HG03521 (cell line): ENCODE measurements at regions not wholly inside any gene's neighbourhood (a gene's known extent, or its start where the extent isn't known, plus 50 kb on each side); places are given as distances from the start of the nearest gene placed in this dataset.

Experiments used
- ATAC-seq: cut with Tn5 transposase; IDR thresholded peaks from one replicate; pipeline ENCODE4 v1.9.1; 2021; ENCODE audit warnings: mild to moderate bottlenecking, moderate library complexity; ENCODE audit not compliant: unreplicated experiment

DNA sequence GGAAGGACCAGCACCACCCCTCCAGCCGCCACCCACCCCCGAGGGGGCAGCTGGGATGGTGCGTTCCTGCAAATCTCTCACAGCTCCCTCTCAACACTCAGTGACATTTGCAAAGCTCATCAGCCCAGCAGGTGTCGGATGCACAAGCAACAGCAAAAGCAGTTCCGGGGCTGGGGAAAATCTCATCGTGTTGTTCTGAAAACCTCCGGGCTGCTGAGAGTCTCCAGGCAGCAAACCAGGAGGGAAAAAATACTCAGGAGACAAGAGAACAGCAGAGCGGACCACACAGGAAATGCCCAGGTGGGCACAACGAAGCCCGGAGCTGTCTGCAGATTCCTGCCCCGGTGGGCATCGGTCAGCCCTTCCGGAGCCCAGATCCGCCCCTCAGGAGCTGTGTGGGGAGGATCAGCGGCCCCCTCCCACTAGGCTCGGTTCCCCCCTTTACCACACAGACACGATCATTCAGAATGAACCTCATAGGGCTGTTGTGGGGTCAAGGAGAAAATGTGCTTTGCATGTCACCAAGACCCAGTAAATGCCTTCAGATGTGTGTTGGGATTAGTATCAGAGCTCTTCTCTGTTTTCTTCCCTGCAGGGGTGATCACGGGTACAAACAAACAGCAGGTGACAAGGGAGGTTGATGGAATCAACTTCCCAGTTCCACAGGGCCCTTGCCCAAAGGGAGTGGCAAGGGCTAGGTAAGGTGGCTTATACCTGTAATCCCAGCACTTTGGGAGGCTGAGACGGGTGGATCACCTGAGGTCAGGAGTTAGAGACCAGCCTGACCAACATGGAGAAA, 127.0 kb upstream of the TIAM1 start:
- ATAC-seq, result no peak

GRCh38 chr21:31460980-31461379, 116.9 kb upstream of the TIAM1 start:
- ATAC-seq, result no peak

DNA sequence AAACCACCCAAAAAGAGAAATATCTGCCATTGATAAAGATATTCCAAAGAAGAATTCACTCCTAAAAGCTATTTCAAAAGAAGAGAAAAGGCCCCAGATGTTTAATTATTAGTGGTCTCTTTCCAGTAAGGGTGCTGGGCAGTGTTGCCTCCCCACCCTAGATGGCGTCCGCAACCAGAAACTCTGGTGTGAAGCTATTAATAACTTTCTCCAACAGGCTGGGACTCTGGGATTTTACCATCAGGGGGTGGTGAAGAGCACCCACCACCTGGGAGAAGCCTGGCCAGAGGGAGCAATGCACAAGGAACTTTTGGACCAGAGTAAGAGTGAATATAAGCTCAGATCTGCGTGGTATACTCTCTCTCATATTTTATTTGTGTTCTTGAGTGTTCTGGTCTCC, 115.4 kb upstream of the TIAM1 start:
- no peak for ATAC-seq

- ATAC-seq, result no peak
These were observed 113.6 kb upstream of the TIAM1 start for GRCh38 chr21:31457675-31458074.

DNA sequence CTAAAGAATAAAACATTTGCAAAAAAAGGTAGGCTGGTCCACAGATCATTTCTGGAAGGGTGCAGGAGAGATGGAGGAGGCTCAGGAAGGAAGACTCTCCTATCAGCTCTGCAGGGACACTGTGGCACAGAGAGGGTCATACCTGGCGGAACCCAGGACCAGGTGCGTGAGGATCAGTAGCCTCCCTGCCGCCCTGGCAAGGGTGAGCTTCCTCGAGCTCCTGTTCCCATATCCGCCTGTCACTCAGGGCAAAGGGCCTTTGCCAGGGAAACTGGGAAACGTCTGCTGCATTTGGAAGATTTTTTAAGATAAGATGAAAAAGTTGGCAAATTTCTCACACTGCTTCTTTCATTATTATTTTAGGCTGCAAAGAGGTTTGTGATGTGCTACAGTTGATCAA, 112.1 kb upstream of the TIAM1 start:
- no peak for ATAC-seq

DNA sequence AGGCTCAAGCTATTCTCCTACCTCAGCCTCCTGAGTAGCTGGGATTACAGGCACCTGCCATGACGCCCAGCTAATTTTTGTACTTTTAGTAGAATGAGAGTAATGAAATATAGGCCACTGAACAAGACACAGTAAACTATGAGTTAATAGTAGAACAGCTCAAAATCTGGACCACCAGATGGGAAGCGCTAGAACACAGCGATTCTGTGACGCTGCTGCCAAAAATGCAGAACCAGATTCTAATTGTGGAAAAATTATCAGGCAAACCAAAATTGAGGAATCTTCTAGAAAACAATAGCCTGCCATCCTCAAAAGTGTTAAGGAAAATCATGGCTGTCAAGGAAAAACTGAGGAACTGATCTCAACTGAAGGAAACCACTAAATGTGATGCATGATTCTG, 111.4 kb upstream of the TIAM1 start:
- no peak for ATAC-seq

GRCh38 chr21:31450980-31451379, 106.9 kb upstream of the TIAM1 start:
- ATAC-seq, result no peak

GRCh38 chr21:31449921-31450535, 106.0 kb upstream of the TIAM1 start:
- ATAC-seq, result no peak

DNA sequence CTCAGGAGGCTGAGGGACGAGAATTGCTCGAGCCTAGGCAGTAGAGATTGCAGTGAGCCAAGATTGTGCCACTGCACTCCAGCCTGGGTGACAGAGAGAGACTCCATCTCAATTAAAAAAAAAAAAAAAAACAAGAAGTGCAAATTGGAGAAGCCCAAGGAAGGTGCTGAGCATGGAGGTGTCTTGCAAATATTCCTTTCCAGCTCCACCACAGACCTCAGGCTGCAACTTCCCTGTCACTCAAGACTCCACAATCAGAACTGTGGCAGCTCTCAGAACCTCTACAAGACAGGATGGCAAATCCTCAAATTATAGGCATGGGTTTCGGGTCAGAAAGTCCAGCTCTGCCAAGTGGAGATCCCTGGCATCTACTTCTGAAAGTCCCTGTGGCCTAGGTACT, 104.4 kb upstream of the TIAM1 start:
- ATAC-seq, result no peak

DNA sequence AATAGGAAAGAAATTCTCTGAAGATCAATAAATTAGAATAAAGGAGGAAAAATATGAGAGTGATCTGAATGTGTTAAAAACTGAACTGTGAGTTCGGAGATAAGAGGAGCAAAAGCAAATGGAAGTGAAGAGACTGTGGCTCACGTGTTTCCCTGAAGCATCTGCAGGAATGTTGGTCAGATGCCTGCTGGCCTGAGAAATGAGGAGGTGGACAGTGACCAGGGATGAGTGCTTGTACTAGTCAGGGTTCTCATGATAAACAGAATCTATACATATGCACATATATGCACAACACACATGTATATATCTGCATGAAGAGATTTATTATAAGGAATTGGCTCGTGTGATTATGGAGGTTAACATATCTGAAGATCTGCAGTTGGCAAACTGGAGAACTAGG, 103.4 kb upstream of the TIAM1 start:
- no peak for ATAC-seq

- ATAC-seq, result no peak
These were observed 102.3 kb upstream of the TIAM1 start for GRCh38 chr21:31446226-31446855.

- ATAC-seq, result no peak
These were observed 101.1 kb upstream of the TIAM1 start for GRCh38 chr21:31445137-31445536.

- no peak for ATAC-seq
These were observed 99.9 kb upstream of the TIAM1 start for GRCh38 chr21:31443736-31444521.

DNA sequence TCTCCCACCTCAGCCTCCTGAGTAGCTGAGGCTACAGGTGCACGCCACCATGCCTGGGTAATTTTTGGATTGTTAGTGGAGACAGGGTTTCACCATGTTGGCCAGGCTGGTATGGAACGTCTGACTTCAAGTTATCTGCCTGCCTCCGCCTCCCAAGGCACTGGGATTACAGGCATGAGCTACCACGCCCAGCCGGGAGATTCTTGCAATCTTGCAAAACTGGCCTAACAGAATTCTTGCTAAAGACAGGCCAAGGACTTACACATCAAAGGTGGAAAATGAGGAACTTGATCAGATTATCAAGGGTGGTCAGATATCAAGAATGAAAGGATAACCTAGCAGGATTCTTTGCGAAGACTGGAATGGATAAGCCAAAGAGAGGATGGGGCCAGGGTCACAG, 98.3 kb upstream of the TIAM1 start:
- no peak for ATAC-seq

DNA sequence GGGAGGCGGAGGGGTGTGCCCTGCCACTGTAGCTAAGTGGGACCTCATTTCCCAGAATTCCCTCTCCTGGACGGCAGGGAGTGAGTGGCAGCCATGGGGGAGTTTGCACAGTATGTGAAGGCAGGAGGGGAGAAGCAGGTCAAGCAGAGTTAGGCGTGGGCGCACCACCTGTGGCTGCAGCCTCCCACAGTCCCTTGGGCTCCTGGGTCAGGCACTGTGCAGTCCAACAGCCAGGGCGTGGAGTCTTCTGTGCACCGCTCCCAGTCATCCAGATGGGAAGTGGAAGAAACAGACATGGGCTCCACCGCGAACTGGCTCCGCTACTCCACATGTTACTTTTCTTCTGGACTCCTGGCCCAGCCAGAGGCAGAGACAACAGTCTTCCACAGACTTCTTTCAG, 85.4 kb upstream of the TIAM1 start:
- no peak for ATAC-seq

DNA sequence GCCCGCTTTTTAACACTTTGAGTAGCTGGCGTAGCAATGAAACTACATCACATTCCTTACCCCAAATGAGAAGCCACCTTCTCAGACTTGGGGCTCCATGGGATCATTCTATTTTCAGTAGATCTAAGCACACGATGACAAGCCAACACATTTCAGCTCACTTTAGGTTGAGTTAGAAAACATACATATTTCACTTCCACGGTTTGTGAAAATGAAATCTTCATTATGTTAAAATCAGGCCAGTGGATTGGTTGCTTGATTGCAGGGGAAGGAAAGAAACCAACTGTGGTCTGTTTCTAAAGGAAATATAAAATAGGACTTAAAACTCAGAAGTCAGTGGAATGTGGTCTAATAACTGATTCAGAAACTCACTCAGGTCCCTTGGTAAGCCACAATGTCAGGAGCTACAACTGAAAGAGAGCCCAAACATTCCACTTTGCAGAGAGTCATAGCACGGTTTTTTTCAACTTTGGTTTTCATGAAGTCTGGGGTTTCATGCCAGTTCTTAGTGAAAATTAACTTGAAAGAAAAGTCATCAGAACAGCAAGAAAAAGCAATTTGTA, 82.3 kb upstream of the TIAM1 start:
- ATAC-seq, result no peak

- no peak for ATAC-seq
These were observed 81.1 kb upstream of the TIAM1 start for GRCh38 chr21:31425138-31425537.

GRCh38 chr21:31424058-31424457, 80.0 kb upstream of the TIAM1 start:
- no peak for ATAC-seq

GRCh38 chr21:31420988-31421387, 76.9 kb upstream of the TIAM1 start:
- ATAC-seq, result no peak

DNA sequence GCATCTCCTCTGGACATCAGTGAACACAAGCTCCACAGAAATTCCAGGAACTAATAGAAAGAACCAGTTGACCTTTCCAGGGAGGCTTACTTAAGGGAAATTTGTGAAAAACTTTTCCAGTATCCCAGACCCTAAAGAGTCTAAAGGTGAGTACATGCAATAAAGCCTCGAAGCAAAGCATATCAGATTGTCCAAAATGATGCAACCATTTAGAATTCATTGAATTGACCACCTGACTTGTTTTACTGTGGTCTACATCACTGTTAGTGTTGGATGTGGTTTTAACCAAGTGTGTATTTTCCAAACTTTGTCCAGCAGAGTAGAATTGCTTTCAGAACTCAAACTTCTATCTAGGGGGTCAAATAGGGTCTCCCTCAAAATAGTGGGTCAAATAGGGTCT, 76.3 kb upstream of the TIAM1 start:
- ATAC-seq, result no peak

- no peak for ATAC-seq
These were observed 74.4 kb upstream of the TIAM1 start for GRCh38 chr21:31418377-31419001.
